ENCODE measurements at regions not wholly inside any gene's neighbourhood (a gene's known extent, or its start where the extent isn't known, plus 50 kb on each side); places are given as distances from the start of the nearest gene placed in this dataset.
A peak's percentile ranks its signal among the peaks of the same experiment; 100 is the strongest.

DNA sequence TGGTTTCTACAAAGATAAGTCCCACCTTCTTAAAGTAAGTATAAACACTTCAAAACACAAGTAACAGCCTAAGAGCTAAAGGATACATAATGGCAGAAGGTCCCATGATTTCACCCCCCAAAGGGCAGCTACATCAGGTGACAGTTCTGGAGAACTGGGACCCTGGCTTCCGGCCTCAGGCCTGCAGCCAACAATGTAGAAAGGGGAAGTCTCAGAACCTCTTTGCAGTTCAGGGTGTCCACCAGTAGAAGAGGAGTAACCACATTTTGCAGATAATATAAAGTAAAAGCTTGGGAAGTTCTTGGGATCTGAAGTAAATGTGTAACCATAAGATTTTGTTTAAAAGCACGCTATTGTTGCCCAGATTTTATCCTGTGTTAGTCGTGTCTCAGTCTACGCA is 267.4 kb upstream of the VLDLR start:
- no peak for DNase-seq (ENCODE audit: low spot score)

DNA sequence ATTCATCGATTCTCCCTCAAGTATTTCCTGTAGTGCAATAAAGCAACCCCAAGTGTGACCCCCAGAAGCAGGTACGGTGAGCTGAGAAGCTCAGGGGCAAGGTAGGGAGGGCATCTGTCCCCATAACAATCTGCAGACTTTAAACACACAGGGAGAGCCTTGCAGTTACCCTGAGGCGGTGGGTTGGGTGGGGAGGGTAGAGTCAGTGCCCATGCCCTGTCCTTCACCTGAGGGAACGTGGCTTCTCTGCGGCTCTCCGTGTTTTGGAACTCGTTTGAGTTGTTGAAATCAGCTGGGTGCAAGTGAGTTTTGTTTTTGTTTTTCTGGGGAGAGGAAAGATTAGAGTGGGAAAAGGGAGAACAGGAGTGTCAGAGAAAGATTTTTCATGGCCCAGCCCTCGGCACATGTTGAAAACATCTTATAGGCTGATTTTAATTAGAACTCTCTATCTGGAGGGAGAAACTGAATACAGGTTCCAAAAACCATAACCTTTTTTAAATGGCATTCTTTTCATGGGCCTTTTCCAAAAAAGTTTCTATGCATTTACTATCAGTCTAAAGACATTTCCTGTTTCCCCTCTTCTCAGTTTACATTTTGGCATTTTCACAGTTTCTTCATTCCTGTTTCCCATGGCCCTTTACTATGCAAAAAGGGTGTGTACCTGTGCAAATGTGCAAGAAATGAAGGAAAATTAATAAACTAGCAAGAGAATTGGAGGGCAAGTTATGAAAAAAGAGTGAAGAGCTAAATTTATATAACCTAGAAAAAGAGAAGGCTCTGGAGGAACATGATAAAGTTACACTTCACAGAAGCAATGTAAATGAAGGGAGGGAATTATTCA is 266.5 kb upstream of the VLDLR start:
- no peak for DNase-seq (ENCODE audit: low spot score)

DNA sequence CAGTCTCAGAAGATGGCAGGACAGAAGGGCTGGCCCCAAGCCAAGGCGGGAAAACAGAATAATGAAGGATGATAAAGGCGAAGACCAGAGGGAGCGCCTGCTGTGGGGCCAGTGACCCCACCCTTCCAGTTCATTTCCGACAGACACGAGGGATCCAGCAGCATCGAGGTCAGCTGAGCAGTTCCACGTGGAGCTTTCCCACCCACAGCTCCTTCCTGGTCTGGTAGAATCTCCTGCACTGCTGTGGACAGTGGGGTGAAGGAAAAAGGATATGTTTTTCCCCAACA is 265.9 kb upstream of the VLDLR start:
- DNase-seq (ENCODE audit: low spot score) = no peak

GRCh38 chr9:2356041-2356790 is 265.4 kb upstream of the VLDLR start:
- no peak for DNase-seq (ENCODE audit: low spot score)

GRCh38 chr9:2359891-2360471 is 261.6 kb upstream of the VLDLR start:
- DNase-seq (ENCODE audit: low spot score) = peak; percentile 7

DNA sequence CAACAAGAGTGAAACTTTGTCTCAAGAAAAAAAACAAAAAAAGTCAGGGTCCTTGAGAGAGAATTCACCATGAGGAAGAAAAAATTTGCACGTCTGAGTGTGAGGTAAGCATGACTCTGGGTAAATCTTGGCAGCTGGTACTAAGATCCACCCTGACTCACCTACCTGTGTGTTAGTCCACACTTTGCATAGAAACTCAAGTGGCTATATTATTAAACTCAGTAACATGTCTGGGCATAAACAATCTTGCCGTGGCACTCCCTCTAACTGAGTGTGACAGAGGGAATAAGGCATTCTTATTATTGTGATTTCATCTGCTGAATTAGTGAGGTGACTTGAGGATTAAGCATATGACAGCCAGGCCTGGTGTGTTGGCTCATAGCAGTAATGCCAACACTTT is 259.4 kb upstream of the VLDLR start:
- DNase-seq (ENCODE audit: low spot score) = no peak

DNA sequence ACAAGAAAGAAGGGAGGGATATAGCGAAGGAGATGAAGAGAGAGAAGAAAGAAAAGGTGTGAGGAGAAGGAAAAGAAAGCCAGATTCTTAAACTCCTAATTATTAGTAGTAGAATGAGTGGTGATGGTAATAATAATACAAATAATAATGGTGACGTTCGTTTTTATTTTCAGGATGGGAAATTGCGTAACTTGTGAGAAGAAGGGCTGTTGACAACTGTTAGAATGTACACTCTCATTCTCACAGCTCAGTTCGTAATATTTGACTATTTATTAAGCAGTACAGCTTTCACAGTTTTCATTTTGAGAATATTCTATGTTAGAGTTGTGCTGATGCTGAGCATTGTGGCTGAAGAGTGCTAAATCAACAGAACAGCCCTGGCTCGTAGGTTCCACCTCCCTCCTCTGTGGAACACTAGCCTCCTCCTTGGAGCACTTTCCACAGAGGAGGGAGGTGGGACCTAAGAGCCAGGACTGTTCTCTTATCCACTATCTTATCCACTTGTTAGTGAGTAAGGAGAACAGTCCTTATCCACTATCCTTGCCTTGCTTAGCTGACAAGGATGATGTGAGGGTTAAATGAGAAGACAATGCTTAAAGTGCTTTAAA is 258.3 kb upstream of the VLDLR start:
- no peak for DNase-seq (ENCODE audit: low spot score)

DNA sequence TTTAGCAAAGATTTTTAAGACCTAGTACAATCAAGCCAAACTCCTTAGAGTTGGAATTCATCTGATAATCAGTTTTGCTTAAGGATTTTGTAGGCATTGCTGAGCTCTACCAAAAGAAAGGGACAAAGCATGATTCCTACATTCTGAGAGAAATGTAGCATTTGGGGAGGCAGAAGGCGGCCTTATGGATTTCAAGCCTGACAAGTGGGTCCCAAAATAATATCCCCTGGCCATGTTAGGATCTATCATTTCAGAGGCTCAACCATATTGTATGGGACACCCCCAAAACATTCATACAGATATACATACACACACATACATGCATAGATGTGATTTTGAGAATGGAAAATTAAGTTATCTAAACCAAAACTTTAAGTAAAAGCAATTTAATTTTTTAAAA is 257.8 kb upstream of the VLDLR start:
- DNase-seq (ENCODE audit: low spot score) = no peak

- DNase-seq (ENCODE audit: low spot score) = no peak
Observed at GRCh38 chr9:2367970-2368369, 253.6 kb upstream of the VLDLR start.

DNA sequence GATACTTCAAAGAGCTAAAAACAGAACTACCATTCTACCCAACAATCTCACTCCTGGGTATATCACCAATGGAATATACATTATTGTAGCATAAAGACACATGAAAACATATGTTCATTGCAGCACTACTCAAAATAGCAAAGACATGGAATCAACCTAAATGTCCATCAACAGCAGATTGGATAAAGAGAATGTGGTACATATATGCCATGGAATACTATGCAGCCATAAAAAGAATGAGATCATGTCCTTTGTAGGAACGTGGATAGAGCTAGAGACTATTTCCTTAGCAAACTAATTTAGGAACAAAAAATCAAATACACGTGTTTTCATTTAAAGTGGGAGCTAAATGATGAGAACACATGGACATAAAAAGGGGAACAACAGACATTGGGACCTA is 247.9 kb upstream of the VLDLR start:
- no peak for DNase-seq (ENCODE audit: low spot score)

DNA sequence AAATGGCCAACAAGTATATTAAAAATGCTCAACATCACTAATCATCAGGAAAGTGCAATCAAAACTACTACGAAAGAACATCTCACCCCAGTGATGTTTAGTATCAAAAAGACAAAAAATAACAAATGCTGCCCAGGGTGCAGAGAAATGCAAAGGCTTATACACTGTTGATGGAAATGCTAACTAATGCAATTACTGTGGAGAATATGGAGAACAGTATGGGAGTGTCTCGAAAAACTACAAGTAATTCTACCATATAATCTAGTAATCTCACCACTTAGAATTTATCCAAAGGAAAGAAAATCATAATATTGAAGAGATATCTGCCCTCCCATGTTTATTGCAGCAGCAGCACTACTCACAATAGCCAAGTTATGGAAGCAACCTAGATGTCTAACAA is 246.5 kb upstream of the VLDLR start:
- DNase-seq (ENCODE audit: low spot score) = no peak

DNA sequence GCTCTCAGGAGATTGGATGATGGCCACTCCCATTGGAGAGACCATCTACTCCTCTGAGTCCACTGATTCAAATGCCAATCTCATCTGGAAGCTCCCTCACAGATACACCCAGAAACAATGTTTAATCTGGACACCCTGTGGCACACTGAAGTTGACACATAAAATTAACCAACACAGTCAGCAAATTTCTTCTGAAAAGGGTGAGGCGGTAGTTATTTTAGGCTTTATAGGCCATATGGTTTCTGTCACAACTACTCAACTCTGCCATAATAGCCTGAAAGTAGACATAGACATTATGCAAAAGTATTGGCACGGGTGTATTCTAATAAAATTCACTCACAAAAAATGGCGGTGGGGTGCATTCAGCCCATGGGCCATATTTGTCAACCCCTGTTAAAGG is 244.5 kb upstream of the VLDLR start:
- DNase-seq (ENCODE audit: low spot score) = peak; percentile 43

GRCh38 chr9:2377834-2378233 is 243.8 kb upstream of the VLDLR start:
- no peak for DNase-seq (ENCODE audit: low spot score)

- DNase-seq (ENCODE audit: low spot score) = no peak
Observed at GRCh38 chr9:2378266-2378665, 243.3 kb upstream of the VLDLR start.

DNA sequence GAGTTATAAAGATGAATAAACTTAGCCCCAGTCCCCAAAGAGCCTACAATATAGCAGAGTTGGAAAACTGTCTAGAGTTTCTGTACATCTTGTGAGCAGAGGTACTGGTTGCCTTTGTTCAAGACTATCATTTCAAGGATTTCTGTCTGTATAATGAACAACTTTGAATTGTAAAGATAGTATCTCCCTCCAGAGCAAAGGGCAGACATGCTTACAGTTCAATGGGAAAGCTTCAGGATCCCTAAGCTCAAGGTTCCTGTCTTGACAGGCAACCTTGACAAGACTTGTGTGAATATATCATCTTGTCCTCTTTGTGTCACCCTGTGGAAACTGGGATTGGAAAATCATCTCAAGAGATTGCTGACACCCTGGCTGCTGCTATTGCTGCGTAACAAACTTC is 242.8 kb upstream of the VLDLR start:
- DNase-seq (ENCODE audit: low spot score) = no peak

- no peak for DNase-seq (ENCODE audit: low spot score)
Observed at GRCh38 chr9:2384741-2385140, 236.8 kb upstream of the VLDLR start.

DNA sequence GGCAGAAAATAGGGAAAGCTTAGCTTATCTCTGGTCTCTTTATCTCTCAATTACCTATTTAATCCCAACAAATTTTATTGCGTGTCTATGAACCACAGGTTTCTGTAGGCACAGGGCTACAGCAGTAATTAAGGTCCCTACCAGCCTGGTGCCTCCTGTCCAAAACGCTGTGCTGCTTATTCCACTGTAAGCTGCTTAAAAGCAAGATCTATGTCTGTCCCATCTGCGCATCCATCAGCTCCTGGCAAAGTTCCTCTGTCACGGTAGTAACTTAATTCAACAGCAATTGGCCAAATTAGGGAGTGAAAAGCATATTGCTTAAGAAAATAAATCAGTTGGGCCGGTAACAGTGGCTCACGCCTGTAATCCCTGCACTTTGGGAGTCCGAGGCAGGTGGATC is 235.8 kb upstream of the VLDLR start:
- DNase-seq (ENCODE audit: low spot score) = peak; percentile 79

DNA sequence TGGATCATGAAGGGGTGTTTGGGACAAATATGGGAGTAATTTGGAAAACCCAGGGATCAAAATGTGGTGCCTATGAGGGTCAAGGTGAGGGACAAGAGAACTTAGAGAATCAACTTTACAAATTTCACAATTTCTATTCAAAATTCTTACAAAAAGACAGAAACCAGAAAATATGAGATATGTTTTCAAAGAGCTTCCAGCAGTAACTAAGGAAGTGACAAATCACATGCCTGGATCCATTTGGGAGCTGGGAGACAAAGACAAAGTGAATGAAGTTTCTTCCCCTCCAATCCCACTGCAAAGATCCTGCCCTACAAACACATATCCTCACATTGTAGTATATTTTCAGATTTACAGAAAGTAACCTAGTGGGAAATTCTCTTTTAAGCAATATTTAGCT is 235.0 kb upstream of the VLDLR start:
- DNase-seq (ENCODE audit: low spot score) = no peak

DNA sequence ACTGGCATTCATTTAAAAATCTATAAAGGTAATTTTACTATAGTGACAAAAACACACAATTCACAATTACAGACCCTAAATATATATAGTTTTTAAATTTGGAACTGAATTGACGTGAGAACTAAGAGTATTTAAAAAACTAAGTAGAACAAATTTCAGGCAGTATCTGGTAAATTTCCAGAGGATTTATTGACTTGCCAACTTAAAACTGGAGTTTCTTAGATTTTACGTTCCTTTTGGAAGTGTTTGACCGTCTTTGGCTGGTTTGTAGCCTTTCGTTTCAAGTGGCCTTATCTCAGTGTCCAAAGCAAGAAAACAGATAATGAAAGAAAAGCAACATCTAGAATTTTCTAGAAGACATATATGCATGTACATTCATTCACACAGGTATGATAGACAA is 234.4 kb upstream of the VLDLR start:
- DNase-seq (ENCODE audit: low spot score) = no peak

GRCh38 chr9:2389404-2389803 is 232.2 kb upstream of the VLDLR start:
- no peak for DNase-seq (ENCODE audit: low spot score)

DNA sequence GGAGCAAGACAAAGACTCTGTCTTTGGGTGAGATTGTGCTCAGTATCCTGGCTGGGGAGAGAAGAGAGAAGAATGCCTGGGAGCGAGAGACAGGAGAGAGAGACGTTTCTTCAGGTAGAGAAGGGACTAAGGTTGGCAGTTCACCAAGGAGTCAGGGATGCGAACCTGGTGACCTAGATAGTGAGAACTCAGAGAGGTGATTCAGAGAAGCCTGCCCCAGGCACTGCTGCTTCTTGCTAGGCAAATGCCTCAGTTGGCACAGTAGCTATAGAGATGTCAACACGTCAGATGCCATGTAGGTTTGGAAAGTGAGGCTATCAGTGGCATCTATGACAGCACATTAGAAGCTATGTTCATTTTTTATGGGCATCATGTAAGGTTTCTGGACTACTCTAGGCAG is 231.6 kb upstream of the VLDLR start:
- no peak for DNase-seq (ENCODE audit: low spot score)

- DNase-seq (ENCODE audit: low spot score) = peak; percentile 58
Observed at GRCh38 chr9:2391509-2392132, 230.0 kb upstream of the VLDLR start.
